Osteocyte (in vitro differentiated cells): ENCODE measurements at regions not wholly inside any gene's neighbourhood (a gene's known extent, or its start where the extent isn't known, plus 50 kb on each side); places are given as distances from the start of the nearest gene placed in this dataset.

Experiments used
- DNase-seq: peaks from one replicate; pipeline ENCODE4 v3.0.0; 2021; ENCODE audit warnings: mixed read lengths; ENCODE audit not compliant: unreplicated experiment; ENCODE audit errors: extremely low spot score
- H3K27ac Mint-ChIP-seq: one replicate; pipeline ENCODE4 v1.8.0; 2021; ENCODE audit warnings: mild to moderate bottlenecking, mixed read lengths; ENCODE audit not compliant: unreplicated experiment
- H3K27me3 Mint-ChIP-seq: one replicate; pipeline ENCODE4 v1.8.0; 2021; ENCODE audit warnings: mixed read lengths; ENCODE audit not compliant: unreplicated experiment
- H3K36me3 Mint-ChIP-seq: one replicate; pipeline ENCODE4 v1.8.0; 2021; ENCODE audit warnings: mixed read lengths; ENCODE audit not compliant: unreplicated experiment
- H3K4me1 Mint-ChIP-seq: one replicate; pipeline ENCODE4 v1.8.0; 2021; ENCODE audit warnings: mixed read lengths; ENCODE audit not compliant: unreplicated experiment
- H3K4me3 Mint-ChIP-seq: one replicate; pipeline ENCODE4 v1.8.0; 2021; ENCODE audit warnings: mild to moderate bottlenecking, moderate library complexity, mixed read lengths; ENCODE audit not compliant: unreplicated experiment
- H3K9me3 Mint-ChIP-seq: one replicate; pipeline ENCODE4 v1.8.0; 2021; ENCODE audit warnings: mixed read lengths; ENCODE audit not compliant: unreplicated experiment
- CTCF ChIP-seq: fragments of 200-600 bp; sonication (generic); IDR thresholded peaks from 2 replicates; pipeline ENCODE4 v1.5.0; 2021; ENCODE audit warnings: antibody characterized with exemption, mild to moderate bottlenecking, moderate library complexity

GRCh38 chr6:11284996-11285395 lies 52.5 kb upstream of the NEDD9 start:
- no peak for TF ChIP-seq CTCF
- no peak for DNase-seq

DNA sequence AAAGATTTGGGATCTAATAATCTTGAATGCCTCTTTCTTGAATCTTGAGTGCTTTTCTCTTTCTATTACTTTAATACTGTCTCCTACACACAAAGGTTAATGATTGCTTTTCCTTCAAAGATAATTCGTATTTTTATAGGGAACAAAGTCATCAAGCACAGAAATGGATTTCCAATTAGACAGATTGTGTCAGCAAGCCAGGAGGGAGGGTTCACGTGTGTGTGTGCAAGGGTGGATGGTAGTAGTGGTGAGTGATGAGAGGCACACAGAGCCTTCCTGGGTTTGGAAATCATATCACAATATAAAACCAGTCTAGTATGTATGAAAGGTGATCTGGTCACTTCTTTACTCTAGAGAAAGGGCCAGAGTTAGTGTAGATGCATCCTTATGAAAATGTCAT lies 51.2 kb upstream of the NEDD9 start:
- Mint-ChIP-seq H3K27me3 (no peaks in the 10 kb centered on the region), H3K9me3 (peaks cover 4% of the 10 kb centered on the region), H3K27ac (no peak overlapping the region), H3K36me3 (no peaks in the 10 kb centered on the region), H3K4me1 (peaks cover 1% of the 10 kb centered on the region), H3K4me3 (no peak overlapping the region)
- no peak for TF ChIP-seq CTCF
- DNase-seq, result no peak

More at GRCh38 chr6:11284996-11285395, 52.5 kb upstream of the NEDD9 start:
- no peak overlapping the region for H3K4me3 Mint-ChIP-seq
- no peaks in the 10 kb centered on the region for H3K36me3 Mint-ChIP-seq
- H3K9me3 Mint-ChIP-seq, result peaks cover 4% of the 10 kb centered on the region
- no peaks in the 10 kb centered on the region for H3K4me1 Mint-ChIP-seq
- H3K27me3 Mint-ChIP-seq, result no peaks in the 10 kb centered on the region
- no peak overlapping the region for H3K27ac Mint-ChIP-seq

DNA sequence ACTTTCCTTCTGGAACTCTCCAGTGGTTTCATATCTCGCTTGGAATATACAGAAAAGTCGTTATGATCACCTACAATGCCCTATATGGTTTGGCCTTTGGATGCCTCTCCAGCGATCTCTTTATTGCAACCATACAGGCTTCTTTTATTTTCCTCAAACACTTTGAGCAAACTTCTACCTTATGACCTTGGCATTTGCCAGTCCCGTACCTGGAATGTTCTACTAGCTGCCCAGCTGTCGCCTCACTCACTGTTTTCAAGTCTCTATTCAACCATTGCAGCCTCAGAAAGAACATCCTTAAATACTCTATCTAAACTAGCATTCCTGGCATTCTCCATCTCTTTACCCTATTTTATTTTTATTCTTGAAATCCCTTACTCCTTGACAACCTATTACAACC lies 50.4 kb upstream of the NEDD9 start:
- peaks cover 4% of the 10 kb centered on the region for H3K9me3 Mint-ChIP-seq
- no peak overlapping the region for H3K27ac Mint-ChIP-seq
- H3K27me3 Mint-ChIP-seq, result no peaks in the 10 kb centered on the region
- DNase-seq, result no peak
- no peaks in the 10 kb centered on the region for H3K36me3 Mint-ChIP-seq
- TF ChIP-seq CTCF, result no peak
- H3K4me3 Mint-ChIP-seq, result no peak overlapping the region
- peaks cover 9% of the 10 kb centered on the region for H3K4me1 Mint-ChIP-seq
